Superior temporal gyrus (tissue), 1 donor: ENCODE measurements at regions not wholly inside any gene's neighbourhood (a gene's known extent, or its start where the extent isn't known, plus 50 kb on each side); places are given as distances from the start of the nearest gene placed in this dataset.

Experiments used
- DNase-seq: peaks from one replicate; pipeline ENCODE4 v3.0.0-alpha.2; 2016; ENCODE audit errors: extremely low spot score

DNA sequence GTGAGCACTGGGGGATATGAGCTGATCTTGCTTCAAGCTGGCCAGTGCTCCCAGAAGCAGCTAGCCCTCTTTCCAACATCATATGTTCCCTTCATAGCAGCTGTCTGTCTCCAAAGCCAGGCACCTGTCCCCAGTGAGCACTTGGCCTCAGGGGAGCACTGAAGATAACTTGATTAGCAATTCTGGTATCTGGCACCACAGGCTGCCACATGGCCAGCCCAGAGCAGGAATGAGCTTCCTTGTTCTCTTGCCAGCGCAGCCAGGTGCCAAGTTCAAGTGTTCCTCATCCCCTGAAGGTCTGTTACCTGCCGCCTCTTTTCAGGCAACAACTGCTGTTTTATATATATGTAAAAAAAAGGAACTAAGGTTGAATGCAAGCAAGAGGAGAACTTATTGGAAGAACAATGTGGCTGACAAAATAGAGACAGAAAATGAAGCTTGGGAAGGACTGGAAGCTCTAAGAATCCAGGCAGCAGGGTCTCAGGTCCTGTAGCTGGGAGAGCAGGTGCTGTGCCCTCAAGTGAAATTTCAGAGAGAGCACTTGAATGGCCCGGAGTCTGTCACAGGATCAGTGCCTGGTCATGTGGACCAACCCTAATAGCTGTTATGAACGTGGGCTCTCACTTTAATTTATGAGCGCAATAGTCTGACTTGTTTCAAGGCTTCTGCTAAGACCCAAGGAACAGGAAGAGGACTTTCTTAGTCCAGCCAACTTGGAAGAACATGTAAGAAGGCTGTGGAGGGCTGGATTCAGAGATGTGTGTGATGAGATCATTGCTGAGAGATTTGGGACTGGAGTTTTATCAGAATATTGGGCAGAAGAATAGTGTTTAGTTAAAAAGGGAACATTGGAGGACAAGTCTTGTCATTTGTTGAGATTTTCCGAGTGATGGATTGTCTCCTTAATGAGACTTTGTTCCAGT, 267.2 kb downstream of the GLRX3 start:
- DNase-seq: no peak

DNA sequence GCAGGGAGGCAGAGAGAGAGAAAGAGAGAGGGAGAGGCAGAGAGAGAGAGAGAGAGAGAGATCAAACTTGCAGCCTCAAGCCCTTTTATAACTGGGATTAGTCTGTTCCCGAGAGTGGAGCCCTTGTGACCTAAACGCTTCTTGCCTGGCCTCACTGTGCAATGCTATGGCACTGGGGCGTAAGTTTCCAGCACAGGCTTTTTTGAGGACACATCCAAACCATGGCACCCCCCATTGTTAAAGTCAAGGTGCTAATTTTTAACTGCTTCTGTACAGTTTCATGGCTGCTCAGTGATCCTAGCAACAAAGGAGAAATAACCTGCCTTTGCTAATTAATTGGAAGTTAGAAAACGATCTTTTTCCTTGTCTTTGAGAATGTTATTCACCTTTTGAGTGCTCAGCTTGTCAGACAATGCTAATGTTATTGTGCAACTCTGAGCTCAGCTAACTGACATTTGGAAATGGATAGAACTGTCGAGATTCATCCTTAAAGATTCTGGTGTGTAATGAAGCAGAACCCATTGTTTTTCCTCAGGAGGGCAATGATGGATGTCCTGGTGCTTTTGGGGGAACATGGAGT, 268.4 kb downstream of the GLRX3 start:
- DNase-seq: no peak

DNA sequence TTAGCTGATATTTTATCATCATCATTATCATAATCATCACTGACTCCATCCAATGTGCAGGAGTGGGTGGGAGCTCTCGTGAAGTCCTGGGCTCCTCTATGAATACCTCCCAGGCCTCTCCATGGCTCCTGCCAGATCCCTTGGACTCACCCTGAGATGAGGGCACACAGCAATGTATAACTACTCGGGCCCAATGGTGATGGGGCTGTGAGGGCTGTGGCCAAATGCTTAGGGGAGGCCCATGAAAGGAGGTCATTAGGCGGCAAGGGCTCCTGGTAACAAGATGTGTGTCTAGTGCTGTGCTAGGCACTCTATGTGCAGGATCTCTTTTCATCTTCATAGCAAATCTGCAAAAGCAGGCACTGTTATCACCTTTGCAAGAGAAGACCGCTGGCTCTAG, 270.9 kb downstream of the GLRX3 start:
- no peak for DNase-seq

DNA sequence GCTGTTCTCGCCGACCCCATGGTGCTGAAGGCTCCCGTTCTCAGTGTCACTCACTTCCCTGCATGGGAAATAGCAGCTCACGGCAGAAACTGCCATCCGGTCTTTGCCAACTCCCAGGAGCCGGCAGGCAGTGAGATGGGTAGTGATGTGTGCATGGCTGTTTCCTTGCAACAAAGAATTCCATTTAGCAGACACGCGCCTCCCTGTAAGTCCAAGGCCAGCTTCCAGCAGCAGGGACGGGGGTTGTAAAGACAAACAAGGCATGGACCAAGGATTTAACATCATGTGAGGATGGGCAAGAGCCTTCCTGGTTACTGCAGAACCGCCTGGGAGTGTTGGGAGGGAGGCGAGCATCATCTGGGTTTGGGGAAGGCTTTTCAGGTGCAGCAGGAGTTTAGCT, 273.1 kb downstream of the GLRX3 start:
- DNase-seq: no peak

DNA sequence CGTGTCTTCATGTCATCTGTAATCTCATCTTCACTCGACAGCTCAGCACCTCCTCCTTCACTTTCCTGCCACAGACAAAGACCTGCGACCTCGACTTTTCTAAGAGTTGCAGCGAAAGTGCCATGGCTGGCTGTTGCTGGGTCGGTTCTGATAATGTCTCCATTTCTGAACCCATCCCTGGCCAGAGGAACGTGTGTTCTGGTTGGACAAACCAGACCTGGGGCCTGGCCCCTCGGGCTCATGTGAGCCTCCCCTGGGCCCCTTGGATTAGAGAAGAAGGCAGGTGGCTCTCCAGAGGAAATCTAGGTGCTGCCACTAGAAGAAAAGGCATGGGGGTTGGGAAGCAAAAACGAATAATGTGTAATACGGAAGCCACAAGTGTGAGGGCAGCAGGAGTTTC, 273.7 kb downstream of the GLRX3 start:
- no peak for DNase-seq

DNA sequence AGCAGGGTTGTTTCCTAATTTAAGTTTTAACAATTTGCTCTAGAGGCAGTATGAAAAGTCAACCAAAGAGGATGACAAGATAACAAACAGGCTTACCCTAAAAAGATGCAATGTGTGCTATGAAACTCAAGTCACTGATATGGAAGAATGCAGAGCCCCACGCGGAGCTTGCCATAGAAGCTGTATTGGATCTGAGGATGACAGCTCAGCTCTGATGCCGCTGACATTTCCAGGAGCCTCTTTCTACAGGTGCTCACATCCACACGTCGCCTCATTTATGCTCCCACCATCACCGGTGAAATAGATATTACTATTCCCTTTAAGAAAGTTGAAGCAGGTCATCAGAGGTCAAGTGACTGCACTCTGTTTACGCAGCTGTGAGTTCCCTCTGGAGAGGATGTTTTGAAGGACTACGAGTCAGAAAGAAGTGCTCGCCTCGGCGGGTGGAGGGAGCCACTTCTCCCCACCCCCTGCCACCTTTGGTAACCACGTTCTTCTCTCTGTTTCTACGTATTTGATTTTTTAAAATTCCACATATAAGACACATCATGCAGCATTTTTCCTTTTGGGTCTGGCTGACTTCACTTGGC, 275.4 kb downstream of the GLRX3 start:
- no peak for DNase-seq

DNA sequence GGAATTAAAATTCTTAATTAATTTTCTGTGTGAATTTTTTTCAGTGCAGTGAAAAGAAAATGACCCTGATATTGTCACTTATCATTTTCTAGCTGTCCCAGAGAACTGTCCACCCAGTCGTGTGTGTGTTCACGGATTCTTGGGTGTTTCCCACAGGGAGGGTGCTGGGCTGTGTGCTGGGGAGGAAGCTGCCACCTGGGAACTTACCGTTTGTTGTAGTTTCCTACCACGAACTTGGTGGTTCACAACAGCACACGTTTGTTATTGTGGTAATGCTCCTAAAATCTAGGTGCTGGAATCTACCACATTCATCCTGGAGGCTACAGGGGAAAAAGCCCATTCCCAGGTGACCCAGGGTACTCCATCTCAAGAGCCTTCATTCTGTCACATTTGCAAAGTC, 276.1 kb downstream of the GLRX3 start:
- no peak for DNase-seq

DNA sequence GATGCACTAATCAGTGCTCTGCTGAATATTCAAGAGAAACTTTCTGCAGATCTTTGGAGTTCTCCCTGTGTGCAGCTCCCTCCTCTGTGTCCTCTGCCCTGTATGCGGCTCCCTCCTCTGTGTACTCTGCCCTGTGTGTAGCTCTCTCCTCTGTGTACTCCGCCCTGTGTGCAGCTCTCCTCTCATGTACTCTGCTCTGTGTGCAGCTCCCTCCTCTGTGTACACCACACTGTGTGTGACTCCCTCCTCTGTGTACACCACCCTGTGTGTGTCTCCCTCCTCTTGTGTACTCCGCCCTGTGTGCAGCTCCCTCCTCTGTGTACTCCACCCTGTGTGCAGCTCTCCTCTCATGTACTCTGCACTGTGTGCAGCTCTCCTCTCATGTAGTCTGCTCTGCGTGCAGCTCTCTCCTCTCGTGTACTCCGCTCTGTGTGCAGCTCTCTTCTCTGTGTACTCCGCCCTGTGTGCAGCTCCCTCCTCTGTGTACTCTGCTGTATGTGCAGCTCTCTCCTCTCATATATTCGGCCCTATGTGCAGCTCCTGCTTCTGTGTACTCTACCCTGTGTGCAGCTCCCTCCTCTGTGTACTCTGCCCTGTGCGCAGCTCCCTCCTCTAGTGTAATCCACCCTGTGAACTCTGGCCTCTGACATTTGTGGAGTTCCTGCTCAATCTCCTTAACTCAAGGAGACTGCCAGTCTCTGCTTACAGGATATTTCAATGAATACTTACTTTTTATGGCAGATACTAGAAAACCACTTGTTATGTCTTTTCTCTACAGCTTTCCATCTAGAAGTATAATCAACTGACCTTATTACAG, 280.4 kb downstream of the GLRX3 start:
- no peak for DNase-seq

DNA sequence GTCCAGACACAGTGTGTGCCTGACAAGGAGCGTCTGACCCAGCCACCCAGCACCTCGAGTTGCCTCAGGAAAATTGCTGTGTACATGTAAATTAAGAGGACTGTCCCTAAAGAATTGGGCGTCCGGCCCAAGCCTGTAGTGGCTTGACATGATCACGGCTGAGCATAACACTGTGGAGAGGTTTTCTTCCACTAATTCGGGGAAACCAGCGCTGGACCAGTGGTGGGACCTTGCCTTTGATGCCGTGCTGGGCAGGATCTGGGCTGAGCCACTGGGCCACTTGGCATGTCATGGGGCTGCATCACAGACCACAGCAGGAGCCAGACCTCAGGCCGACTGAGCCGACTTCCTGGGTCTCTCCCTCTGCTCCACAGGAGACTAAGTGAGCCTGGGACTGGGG, 282.5 kb downstream of the GLRX3 start:
- no peak for DNase-seq

DNA sequence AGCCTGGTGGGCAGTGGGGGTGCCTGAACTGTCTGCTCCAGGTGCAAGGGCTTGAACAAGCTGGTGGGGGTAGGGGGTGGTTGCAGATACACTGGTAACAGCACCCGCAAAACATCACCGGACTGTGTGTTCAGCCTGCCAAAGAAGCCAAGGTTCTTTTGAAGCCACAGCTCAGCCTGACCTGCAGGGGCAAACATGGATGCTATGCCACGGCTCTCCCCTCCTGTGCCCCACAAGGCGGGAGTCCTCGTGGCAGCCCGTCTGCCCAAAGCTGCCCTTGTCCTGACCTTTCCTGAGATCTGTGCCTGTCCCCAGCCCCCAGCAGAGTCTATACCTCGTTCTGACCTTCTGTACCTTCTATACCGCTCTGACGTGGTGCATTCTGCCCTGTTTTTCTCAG, 285.7 kb downstream of the GLRX3 start:
- no peak for DNase-seq

DNA sequence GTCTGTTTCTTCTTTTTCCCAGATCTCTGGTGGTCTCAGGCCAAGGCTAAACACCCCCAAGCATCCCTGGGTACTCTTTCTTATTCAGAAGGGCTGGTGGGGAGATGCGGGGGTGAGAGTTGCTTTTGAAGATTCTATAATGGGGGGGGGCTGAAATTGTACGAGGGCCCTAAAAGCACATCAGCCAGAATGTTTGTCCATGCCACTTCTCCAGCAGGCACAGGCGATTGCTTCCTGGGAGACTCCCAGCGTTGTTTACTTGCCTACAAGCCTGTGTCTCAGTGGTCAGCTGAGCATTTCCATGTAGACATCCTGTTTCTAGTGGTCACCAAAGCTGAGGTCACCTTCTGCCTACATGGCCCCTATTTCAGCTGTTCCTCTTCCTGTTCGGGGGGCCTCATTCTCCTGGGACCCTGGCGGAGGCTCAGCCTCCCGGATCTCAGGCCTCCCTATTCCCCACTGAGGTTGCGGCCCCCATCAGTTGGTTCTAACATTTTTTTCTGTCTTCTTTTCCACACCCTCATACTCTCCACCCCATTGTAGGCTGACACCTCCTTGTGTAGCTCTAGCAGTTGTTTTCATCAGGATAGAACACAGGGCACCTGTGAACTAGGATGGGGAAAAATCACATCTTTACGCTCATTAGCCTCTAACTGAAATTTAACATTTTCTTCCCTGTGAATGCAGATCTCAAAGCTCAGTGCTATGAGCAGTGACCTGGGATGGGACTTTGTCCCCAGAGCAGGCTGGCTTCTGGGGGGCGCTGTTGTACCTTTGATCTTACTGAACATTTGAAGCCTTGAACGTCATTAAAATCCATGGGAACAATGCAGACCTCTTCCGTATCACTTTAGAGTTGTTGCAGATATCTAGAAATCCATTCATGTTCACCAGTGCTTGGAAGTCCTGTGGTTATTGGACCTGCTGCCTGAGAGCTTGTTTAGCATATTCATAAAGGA, 286.5 kb downstream of the GLRX3 start:
- DNase-seq: no peak

DNA sequence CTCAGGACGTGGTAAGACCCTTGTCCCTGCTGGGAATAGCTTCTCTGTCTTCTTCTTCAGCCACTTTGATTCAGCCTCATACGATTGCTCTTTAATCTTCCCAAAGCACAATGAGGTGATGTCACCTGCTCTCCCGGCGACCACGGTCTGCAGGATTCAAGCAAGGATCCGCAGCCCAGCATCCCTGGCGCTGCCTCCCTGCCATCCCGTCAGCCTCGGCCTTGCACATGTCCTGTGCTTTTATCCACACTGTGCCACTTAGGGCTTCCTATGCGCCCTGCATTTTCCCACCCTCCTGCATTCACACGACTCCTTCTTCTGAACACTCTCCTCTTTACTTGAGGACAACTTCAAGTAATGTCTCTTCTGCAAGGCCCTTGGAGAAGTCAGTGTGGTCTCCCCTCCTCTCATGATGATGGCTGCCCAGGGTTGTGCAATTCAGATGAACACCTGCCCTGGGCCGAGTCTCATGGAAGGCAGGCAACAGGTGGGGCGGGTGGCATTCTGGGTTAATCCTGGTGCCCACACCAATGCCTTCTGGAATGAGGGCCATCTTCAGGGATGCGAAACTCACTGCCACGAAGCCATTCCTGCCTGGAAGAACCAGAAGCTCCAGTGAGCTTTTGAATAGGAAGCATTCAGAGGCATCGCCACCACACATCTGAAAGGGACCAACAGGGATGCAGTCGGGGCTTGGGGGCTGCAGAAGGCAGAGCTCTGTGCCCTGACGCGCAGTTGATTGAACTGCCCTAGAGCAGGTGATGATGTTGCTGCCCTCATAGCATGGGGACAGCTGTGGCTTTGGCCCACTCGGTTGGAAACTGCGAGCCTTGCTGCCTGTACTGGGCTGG, 287.5 kb downstream of the GLRX3 start:
- no peak for DNase-seq

DNA sequence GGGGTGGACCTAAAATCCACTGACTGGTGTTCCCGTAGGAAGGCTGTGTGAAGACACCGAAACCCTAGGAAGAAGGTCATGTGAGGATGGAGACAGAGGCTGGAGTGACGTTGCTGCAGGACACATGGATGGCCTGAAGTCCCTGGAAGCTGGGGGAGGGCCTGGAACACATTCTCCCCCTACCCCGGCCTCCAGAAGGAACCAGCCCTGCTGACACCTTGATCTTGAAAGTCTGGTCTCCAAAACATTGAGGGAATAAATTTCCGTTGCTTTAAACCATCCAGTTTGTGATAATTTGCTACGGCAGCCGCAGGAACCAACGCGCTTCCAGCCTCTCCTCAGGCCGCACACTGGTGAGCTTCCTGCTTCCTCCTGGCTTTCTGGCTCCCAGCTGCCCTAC, 288.2 kb downstream of the GLRX3 start:
- DNase-seq: no peak

DNA sequence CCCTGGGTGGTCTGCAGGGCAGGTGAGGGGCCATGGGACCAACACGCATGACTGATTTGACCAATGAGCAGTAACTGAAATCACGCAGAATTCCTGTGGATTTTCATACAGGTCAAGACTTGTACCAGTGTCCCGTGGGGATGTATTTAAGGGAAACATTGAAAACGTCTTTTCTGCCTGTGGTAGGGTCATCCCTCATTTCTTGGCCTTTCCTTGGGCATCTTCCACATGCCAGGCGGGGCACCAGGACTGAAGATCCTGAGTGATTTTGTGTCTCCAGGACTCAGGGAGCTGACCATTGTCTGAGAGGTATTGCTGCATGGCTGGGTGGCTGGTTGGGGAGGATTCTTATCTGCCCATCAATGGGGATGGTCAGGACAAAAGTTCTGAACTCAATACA, 289.0 kb downstream of the GLRX3 start:
- no peak for DNase-seq

DNA sequence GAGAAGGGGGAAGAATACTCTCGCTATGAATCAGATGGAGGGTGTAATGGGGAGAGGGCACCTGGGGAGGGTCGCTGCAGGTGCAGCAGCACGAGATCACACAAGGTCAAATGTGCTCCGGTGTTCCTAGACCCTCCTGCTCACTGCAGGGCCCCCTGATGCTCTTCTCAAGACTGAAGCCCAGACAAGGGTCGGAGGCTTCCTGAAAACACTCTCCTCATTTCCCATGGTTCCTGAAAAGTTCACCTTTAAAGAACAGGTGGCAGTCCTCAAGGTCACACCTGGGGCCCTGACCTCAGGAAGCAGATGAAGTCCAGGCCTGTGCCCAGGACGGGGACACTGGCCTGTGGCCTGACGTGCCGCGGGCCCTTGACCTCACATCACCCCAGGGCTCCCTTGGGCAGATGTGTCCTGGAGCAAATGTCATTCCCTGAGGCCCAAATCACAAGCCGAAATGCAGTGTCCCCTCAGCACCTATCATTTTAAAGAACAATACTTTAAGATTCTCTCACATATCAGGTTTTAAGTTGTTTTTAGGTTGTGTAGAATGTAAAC, 289.8 kb downstream of the GLRX3 start:
- no peak for DNase-seq

DNA sequence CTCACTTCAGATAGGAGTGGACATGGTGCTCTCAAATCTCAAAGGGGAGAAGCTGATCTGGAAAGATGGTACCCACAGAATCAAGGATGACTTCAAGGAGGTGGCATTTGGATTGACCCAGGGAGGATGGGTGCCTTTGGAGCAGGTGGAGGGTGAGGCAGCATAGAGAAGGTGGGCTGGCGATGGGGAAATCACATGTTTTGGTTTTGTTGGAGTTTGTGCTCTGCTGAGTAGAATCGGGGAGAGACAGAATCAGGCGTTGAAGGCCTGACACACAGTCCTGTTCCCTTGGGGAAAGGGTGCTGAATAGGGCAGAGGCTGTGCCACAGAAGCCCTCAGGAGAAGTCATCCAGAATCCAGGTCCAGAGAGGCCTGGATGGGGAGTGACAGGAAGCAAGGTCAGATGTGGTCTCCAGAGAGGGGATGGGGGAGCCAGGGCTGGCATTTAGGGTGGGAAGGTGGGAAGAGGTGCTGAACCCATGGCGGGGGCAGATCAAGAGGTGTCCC, 291.1 kb downstream of the GLRX3 start:
- no peak for DNase-seq

DNA sequence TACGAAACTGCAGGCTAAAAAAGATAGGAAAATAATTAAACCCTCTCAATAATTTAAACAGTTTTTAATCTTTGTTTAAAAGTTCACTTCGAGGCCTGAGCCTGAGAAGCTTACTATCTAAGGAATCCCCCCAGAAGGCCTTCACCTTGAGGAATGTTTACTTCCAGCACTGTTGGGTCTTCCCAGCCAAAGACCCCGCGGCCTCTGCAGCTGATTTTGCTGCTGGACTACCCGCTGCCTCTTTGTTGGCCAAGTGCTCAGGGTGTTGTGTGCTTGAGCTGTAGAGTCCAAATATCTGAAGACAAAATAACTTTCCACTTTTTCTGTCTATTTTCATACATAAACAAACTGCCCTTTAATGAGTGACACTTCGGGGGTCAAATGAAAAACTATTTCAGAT, 292.7 kb downstream of the GLRX3 start:
- DNase-seq: no peak

DNA sequence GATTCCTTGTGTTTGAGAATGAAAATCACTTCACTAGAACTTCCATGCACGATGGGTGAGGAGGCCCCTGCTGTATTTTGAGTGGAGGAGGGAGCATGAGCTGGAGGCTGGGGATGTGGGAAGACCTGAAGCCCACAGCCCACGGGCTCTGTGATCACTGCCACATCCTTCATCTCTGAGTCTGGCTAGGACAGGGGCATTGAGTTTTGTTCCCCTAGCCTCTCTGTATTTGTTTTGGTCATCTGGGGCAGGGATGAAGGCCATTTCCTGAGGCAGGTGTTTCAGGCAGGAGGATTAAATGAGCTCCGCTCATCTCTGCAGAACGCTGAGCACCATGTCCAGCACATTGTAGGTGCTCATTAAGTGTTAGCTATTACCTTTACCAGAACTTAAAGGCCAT, 293.6 kb downstream of the GLRX3 start:
- no peak for DNase-seq

DNA sequence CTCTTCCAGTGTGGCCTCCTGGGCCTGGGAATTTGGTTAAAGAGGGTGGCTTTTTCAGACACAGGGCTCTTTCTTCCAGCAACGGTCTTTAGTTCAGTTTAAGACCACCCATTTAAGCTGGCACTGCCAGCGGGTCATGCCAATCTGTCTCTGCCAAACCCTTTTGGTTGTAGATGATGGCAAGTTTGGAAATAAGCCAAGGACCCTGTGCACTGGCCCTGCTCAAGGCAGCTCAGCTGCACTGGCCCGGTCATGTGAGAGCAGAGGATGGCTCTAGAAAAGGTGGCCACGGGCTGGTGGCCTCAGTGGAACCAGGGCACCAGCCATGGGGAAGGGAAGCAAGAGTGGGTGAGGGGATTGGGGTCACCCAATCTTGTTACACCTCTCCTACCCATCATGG, 294.1 kb downstream of the GLRX3 start:
- no peak for DNase-seq
